Sigmoid colon (tissue), 3 donors: ENCODE measurements at regions not wholly inside any gene's neighbourhood (a gene's known extent, or its start where the extent isn't known, plus 50 kb on each side); places are given as distances from the start of the nearest gene placed in this dataset.

Source experiments
- POLR2A ChIP-seq, 2 donors: fragments of 450-650 bp; IDR thresholded peaks; one replicate each; pipeline ENCODE4 v1.6.1; 2016; ENCODE audit warnings: antibody characterized with exemption in 2 of 2, mild to moderate bottlenecking in 2 of 2, moderate library complexity in 2 of 2
- TF ChIP-seq, protein P1 (sequence below), 4 experiments: fragments of 450-650 bp in 3 of 4; fragments of 200-600 bp in 1 of 4; IDR thresholded peaks; one replicate each; pipeline ENCODE4 v1.5.1; 2016 to 2019; ENCODE audit warnings: antibody characterized with exemption in 4 of 4, mild to moderate bottlenecking in 3 of 4, moderate library complexity in 2 of 4

DNA sequence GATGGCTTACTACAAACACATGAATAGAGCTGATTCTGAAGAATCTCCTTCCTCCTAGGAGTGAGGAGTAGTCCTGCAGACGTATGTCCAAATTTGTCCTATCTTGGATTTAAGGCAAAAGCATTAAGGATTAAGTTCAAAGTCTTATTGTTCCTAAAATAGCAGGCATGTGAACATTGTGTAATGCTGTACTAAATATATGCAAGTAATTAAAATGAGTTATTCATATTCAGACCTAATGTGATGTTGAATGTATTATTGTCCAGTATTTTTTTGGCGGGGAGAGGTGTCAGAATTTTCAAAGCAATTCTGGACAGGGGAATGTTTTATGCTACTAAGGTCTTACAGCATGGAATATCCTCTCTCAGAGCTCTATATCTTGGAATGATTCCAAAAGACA is 60.7 kb upstream of the STK38L start:
- TF ChIP-seq, protein P1, sequence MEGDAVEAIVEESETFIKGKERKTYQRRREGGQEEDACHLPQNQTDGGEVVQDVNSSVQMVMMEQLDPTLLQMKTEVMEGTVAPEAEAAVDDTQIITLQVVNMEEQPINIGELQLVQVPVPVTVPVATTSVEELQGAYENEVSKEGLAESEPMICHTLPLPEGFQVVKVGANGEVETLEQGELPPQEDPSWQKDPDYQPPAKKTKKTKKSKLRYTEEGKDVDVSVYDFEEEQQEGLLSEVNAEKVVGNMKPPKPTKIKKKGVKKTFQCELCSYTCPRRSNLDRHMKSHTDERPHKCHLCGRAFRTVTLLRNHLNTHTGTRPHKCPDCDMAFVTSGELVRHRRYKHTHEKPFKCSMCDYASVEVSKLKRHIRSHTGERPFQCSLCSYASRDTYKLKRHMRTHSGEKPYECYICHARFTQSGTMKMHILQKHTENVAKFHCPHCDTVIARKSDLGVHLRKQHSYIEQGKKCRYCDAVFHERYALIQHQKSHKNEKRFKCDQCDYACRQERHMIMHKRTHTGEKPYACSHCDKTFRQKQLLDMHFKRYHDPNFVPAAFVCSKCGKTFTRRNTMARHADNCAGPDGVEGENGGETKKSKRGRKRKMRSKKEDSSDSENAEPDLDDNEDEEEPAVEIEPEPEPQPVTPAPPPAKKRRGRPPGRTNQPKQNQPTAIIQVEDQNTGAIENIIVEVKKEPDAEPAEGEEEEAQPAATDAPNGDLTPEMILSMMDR (IDR thresholded peaks at IDR 0.05): no peak
- TF ChIP-seq POLR2A (IDR thresholded peaks at IDR 0.05): no peak
